Vagina (tissue), 2 donors: ENCODE measurements at regions not wholly inside any gene's neighbourhood (a gene's known extent, or its start where the extent isn't known, plus 50 kb on each side); places are given as distances from the start of the nearest gene placed in this dataset.

ENCODE experiments used
- DNase-seq, 2 donors: peaks; one replicate each; pipeline ENCODE4 v3.0.0-alpha.2; 2017; ENCODE audit errors: extremely low spot score in 2 of 2
- H3K27ac ChIP-seq: fragments of 200-600 bp; sonication (generic); one replicate; pipeline ENCODE4 v1.5.1; 2019
- H3K27me3 ChIP-seq: fragments of 200-600 bp; sonication (generic); one replicate; pipeline ENCODE4 v1.5.1; 2019
- H3K36me3 ChIP-seq, 2 donors: fragments of 200-600 bp; sonication (generic); one replicate each; pipeline ENCODE4 v1.5.1; 2017 to 2019
- H3K4me1 ChIP-seq: fragments of 200-600 bp; sonication (generic); one replicate; pipeline ENCODE4 v1.5.1; 2019
- H3K4me3 ChIP-seq, 2 donors: fragments of 200-600 bp; sonication (generic); 1 replicate in 1 of 2; 2 replicates in 1 of 2; pipeline ENCODE4 v1.5.1; 2016 to 2019
- H3K9me3 ChIP-seq: fragments of 200-600 bp; sonication (generic); one replicate; pipeline ENCODE4 v1.5.1; 2019
- CTCF ChIP-seq, 3 experiments: fragments of 450-650 bp in 2 of 3; fragments of 200-600 bp in 1 of 3; sonication (generic) in 1 of 3; IDR thresholded peaks; one replicate each; pipeline ENCODE4 v1.5.1; 2017 to 2019; ENCODE audit warnings: antibody characterized with exemption in 3 of 3, mild to moderate bottlenecking in 2 of 3, moderate library complexity in 2 of 3
- POLR2A ChIP-seq, 2 donors: fragments of 450-650 bp; IDR thresholded peaks; one replicate each; pipeline ENCODE4 v1.6.1; 2017; ENCODE audit warnings: antibody characterized with exemption in 2 of 2, mild to moderate bottlenecking in 2 of 2, moderate library complexity in 2 of 2
- POLR2AphosphoS5 ChIP-seq, 2 donors: sonication (generic); formaldehyde crosslinking; IDR thresholded peaks; one replicate each; pipeline ENCODE4 v1.9.0; 2017; ENCODE audit warnings: antibody characterized with exemption in 2 of 2, mild to moderate bottlenecking in 2 of 2, low read depth in 1 of 2; ENCODE audit not compliant: insufficient read depth in 1 of 2
- intact Hi-C: fragments of 100-400 bp; cut with DNase I; formaldehyde crosslinking; loops from one replicate; pipeline ENCODE4 v1.15.1; 2023

GRCh38 chr11:42175203-42175602 is 715.8 kb upstream of the LRRC4C start:
- Histone ChIP-seq H3K9me3 (no peaks in the 10 kb centered on the region), H3K4me1 (no peaks in the 10 kb centered on the region), H3K4me3 (no peak overlapping the region), H3K36me3 (no peaks in the 10 kb centered on the region), H3K27ac (no peak overlapping the region), H3K27me3 (peaks cover 4% of the 10 kb centered on the region)
- no peak for TF ChIP-seq POLR2AphosphoS5 (IDR thresholded peaks at IDR 0.05; ENCODE audit: insufficient read depth in 1 of 2, low read depth in 1 of 2)
- no peak for TF ChIP-seq CTCF (IDR thresholded peaks at IDR 0.05)
- no peak for TF ChIP-seq POLR2A (IDR thresholded peaks at IDR 0.05)
- intact Hi-C loops, result no loop called here
- no peak for DNase-seq

DNA sequence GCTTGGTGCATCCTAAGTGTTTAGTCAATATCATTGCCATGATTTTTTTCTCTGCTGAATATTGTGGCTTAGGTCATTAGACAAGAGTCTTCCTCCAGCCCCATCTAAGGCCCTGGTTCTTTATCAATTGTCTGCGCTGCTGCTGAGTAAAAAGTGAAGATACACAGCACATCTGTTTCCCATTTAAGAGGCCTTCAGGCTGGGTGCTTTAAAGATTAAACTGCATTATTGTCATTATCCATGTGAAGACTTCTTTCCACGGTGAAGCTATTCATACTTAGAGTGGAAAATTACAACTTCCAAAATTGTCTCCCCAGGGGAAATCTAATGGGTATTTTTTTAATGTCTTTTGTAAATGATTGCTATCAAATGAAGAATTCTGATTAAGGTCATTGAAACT is 719.8 kb upstream of the LRRC4C start:
- TF ChIP-seq POLR2A (IDR thresholded peaks at IDR 0.05), result no peak
- TF ChIP-seq POLR2AphosphoS5 (IDR thresholded peaks at IDR 0.05; ENCODE audit: insufficient read depth in 1 of 2, low read depth in 1 of 2), result no peak
- no peak for TF ChIP-seq CTCF (IDR thresholded peaks at IDR 0.05)

GRCh38 chr11:42195289-42196013 is 736.0 kb upstream of the LRRC4C start:
- intact Hi-C loops, result no loop called here
- no peaks in the 10 kb centered on the region for H3K27me3 ChIP-seq
- no peak for TF ChIP-seq POLR2A (IDR thresholded peaks at IDR 0.05)
- TF ChIP-seq CTCF (IDR thresholded peaks at IDR 0.05), result no peak
- TF ChIP-seq POLR2AphosphoS5 (IDR thresholded peaks at IDR 0.05; ENCODE audit: insufficient read depth in 1 of 2, low read depth in 1 of 2), result no peak
- H3K9me3 ChIP-seq, result no peaks in the 10 kb centered on the region
- H3K27ac ChIP-seq, result no peak overlapping the region
- no peak for DNase-seq
- H3K4me3 ChIP-seq, result no peak overlapping the region
- no peaks in the 10 kb centered on the region for H3K4me1 ChIP-seq
- H3K36me3 ChIP-seq, result no peaks in the 10 kb centered on the region

More for the DNA sequence above, 719.8 kb upstream of the LRRC4C start:
- Histone ChIP-seq H3K4me1 (no peaks in the 10 kb centered on the region), H3K4me3 (no peak overlapping the region), H3K9me3 (no peaks in the 10 kb centered on the region), H3K36me3 (no peaks in the 10 kb centered on the region), H3K27ac (no peak overlapping the region), H3K27me3 (peaks cover 4% of the 10 kb centered on the region)
- intact Hi-C loops, result no loop called here
- no peak for DNase-seq

GRCh38 chr11:42200311-42200710 is 740.9 kb upstream of the LRRC4C start:
- Histone ChIP-seq H3K36me3 (no peaks in the 10 kb centered on the region), H3K9me3 (no peaks in the 10 kb centered on the region), H3K27me3 (no peaks in the 10 kb centered on the region), H3K4me1 (no peaks in the 10 kb centered on the region), H3K27ac (no peak overlapping the region), H3K4me3 (no peak overlapping the region)
- TF ChIP-seq POLR2AphosphoS5 (IDR thresholded peaks at IDR 0.05; ENCODE audit: insufficient read depth in 1 of 2, low read depth in 1 of 2), result no peak
- TF ChIP-seq POLR2A (IDR thresholded peaks at IDR 0.05), result no peak
- TF ChIP-seq CTCF (IDR thresholded peaks at IDR 0.05), result no peak
- no peak for DNase-seq
- intact Hi-C loops, result no loop called here

- TF ChIP-seq POLR2A (IDR thresholded peaks at IDR 0.05) (no peak), CTCF (IDR thresholded peaks at IDR 0.05) (no peak), POLR2AphosphoS5 (IDR thresholded peaks at IDR 0.05; ENCODE audit: insufficient read depth in 1 of 2, low read depth in 1 of 2) (no peak)
- no peaks in the 10 kb centered on the region for H3K36me3 ChIP-seq
- H3K4me3 ChIP-seq, result no peak overlapping the region
- no peaks in the 10 kb centered on the region for H3K27me3 ChIP-seq
- H3K9me3 ChIP-seq, result no peaks in the 10 kb centered on the region
- no peaks in the 10 kb centered on the region for H3K4me1 ChIP-seq
- H3K27ac ChIP-seq, result no peak overlapping the region
- no peak for DNase-seq
- intact Hi-C loops, result no loop called here
Observed at GRCh38 chr11:42201603-42202148, 742.2 kb upstream of the LRRC4C start.
